Panc1 (cell line): ENCODE measurements at regions not wholly inside any gene's neighbourhood (a gene's known extent, or its start where the extent isn't known, plus 50 kb on each side); places are given as distances from the start of the nearest gene placed in this dataset.
A peak's percentile ranks its signal among the peaks of the same experiment; 100 is the strongest.

Experiments
- ATAC-seq: fragments of 200-7000 bp; cut with Tn5 transposase; 2 replicates; pipeline ENCODE4 v1.9.1; 2020; ENCODE audit warnings: mild to moderate bottlenecking, moderate library complexity
- BruUV-seq: library from RNA; stranded (reverse); fragments of 400-500 nt; replicated peaks from 2 replicates; lab custom pipeline; 2021; lab: Mats Ljungman, UMichigan
- CTCF ChIA-PET: fragments of 300-600 bp; sonication (Branson Sonifier 250); formaldehyde crosslinking; loops from one replicate; lab custom pipeline; 2022; ENCODE audit warnings: antibody characterized with exemption; lab: Charles Lee
- POLR2A ChIA-PET: fragments of 300-600 bp; sonication (Branson Sonifier 250); formaldehyde crosslinking; loops from one replicate; lab custom pipeline; 2022; ENCODE audit warnings: antibody characterized with exemption; lab: Charles Lee
- DNase-seq: peaks from one replicate; pipeline ENCODE4 v3.0.0-alpha.2; 2010; ENCODE audit warnings: low read depth, low spot score
- H3K27ac ChIP-seq: 2 replicates; pipeline ENCODE4 v1.5.1; 2011; ENCODE audit warnings: mild to moderate bottlenecking, low read length, inconsistent platforms
- H3K27me3 ChIP-seq: fragments of 200-500 bp; sonication (Bioruptor generic); 2 replicates; pipeline ENCODE4 v1.6.0; 2014; ENCODE audit warnings: low read length, inconsistent platforms; ENCODE audit not compliant: control insufficient read depth, insufficient read depth
- H3K36me3 ChIP-seq: fragments of 200-500 bp; sonication (Bioruptor generic); 2 replicates; pipeline ENCODE4 v1.5.1; 2014; ENCODE audit warnings: inconsistent platforms, mild to moderate bottlenecking, low read length, moderate library complexity; ENCODE audit not compliant: control insufficient read depth, insufficient read depth
- H3K4me1 ChIP-seq: 2 replicates; pipeline ENCODE4 v1.5.1; 2011; ENCODE audit warnings: inconsistent platforms, mild to moderate bottlenecking, low read length, moderate library complexity; ENCODE audit not compliant: control insufficient read depth, insufficient read depth
- H3K4me3 ChIP-seq, 2 experiments: 2 replicates each; pipeline ENCODE4 v1.5.1; 2011 to 2012; ENCODE audit warnings: low read depth in 2 of 2, low read length in 2 of 2, mild to moderate bottlenecking in 2 of 2, inconsistent platforms in 1 of 2, moderate library complexity in 1 of 2
- H3K9me3 ChIP-seq: fragments of 200-500 bp; sonication (Bioruptor generic); 2 replicates; pipeline ENCODE4 v1.5.1; 2014; ENCODE audit warnings: low read depth, mild to moderate bottlenecking, inconsistent platforms, low read length, moderate library complexity; ENCODE audit not compliant: control insufficient read depth, insufficient read depth
- CTCF ChIP-seq: fragments of 450-650 bp; IDR thresholded peaks from 2 replicates; pipeline ENCODE4 v1.5.1; 2017; ENCODE audit warnings: mild to moderate bottlenecking
- POLR2AphosphoS5 ChIP-seq: IDR thresholded peaks from 2 replicates; pipeline ENCODE4 v1.6.1; 2012; ENCODE audit warnings: mild to moderate bottlenecking, low read depth, low read length, moderate library complexity
- REST ChIP-seq, 2 experiments: IDR thresholded peaks; 2 replicates each; pipeline ENCODE4 v1.6.1; 2011 to 2012; ENCODE audit warnings: low read depth in 2 of 2, control low read depth in 1 of 2, low read length in 1 of 2, mild to moderate bottlenecking in 1 of 2, moderate library complexity in 1 of 2; ENCODE audit not compliant: insufficient read depth in 1 of 2
- SIN3A ChIP-seq: IDR thresholded peaks from 2 replicates; pipeline ENCODE4 v1.6.1; 2012; ENCODE audit warnings: low read depth, mild to moderate bottlenecking, low read length, moderate library complexity, borderline replicate concordance; ENCODE audit not compliant: insufficient read depth
- TCF7L2 ChIP-seq: IDR thresholded peaks from 2 replicates; pipeline ENCODE4 v1.6.1; 2011; ENCODE audit warnings: mild to moderate bottlenecking, low read depth, low read length, inconsistent platforms
- in situ Hi-C: cut with HindIII; loops from 2 replicates; pipeline ENCODE4 v1.10.0; 2016; ENCODE audit warnings: low sequenced_read_pairs, low pct_unique_long_range_greater_than_20kb
- intact Hi-C: fragments of 100-400 bp; cut with micrococcal nuclease; formaldehyde crosslinking; loops from one replicate; pipeline ENCODE4 v1.10.0; 2022; ENCODE audit not compliant: unreplicated experiment

- intact Hi-C loops (no loop called here), in situ Hi-C loops (no loop called here)
- no peak for TF ChIP-seq REST (IDR thresholded peaks at IDR 0.05; ENCODE audit: insufficient read depth in 1 of 2, low read depth in 2 of 2, low read length in 1 of 2)
- no peak for TF ChIP-seq SIN3A
- TF ChIP-seq TCF7L2: no peak
- peak; percentile 60 for TF ChIP-seq CTCF
- no peak for TF ChIP-seq POLR2AphosphoS5
- no TSS peak for BruUV-seq
- ChIA-PET POLR2A (no interaction called here), CTCF (no interaction called here)
- H3K4me1 ChIP-seq: no peaks in the 10 kb centered on the region
- H3K4me3 ChIP-seq: no peak overlapping the region; a peak in 1 of 4 replicates
- DNase-seq (peak; percentile 33), ATAC-seq (peak; percentile 48; the same call in 1 of the 2 replicates)
- no peak overlapping the region for H3K27ac ChIP-seq
- no peaks in the 10 kb centered on the region for H3K27me3 ChIP-seq
- no peaks in the 10 kb centered on the region for H3K36me3 ChIP-seq
- no peaks in the 10 kb centered on the region for H3K9me3 ChIP-seq
Observed at GRCh38 chr1:72623299-72623708, 341.0 kb upstream of the NEGR1 start.

- in situ Hi-C loops (no loop called here), intact Hi-C loops (no loop called here)
- Histone ChIP-seq H3K27me3 (no peaks in the 10 kb centered on the region), H3K9me3 (no peaks in the 10 kb centered on the region), H3K27ac (no peak overlapping the region), H3K4me3 (no peak overlapping the region), H3K36me3 (no peaks in the 10 kb centered on the region), H3K4me1 (no peaks in the 10 kb centered on the region)
- DNase-seq: no peak
- TF ChIP-seq TCF7L2 (no peak), CTCF (no peak), REST (IDR thresholded peaks at IDR 0.05; ENCODE audit: insufficient read depth in 1 of 2, low read depth in 2 of 2, low read length in 1 of 2) (no peak), SIN3A (no peak)
- BruUV-seq: no TSS peak
- no peak for ATAC-seq
- ChIA-PET POLR2A (no interaction called here), CTCF (no interaction called here)
Observed at GRCh38 chr1:72620453-72620852, 338.1 kb upstream of the NEGR1 start.
